Fibroblast of lung (primary cell): ENCODE measurements at regions not wholly inside any gene's neighbourhood (a gene's known extent, or its start where the extent isn't known, plus 50 kb on each side); places are given as distances from the start of the nearest gene placed in this dataset.
"Not testable (repeated sequence)": the region's sequence is repeated elsewhere in the genome, so short reads cannot be mapped to it uniquely, and the experiment has no call there.

ENCODE experiments used
- EZH2 ChIP-seq: IDR thresholded peaks from 2 replicates; pipeline ENCODE4 v1.5.1; 2012; ENCODE audit warnings: low read length, control low read depth, mild to moderate bottlenecking; ENCODE audit errors: missing control alignments
- TF ChIP-seq, protein P1 (sequence below), 2 donors: IDR thresholded peaks in 1 of 2; conservative IDR thresholded peaks in 1 of 2; 1 replicate in 1 of 2; 2 replicates in 1 of 2; pipeline ENCODE4 v1.5.1; 2011 to 2012; ENCODE audit warnings: low read length in 2 of 2, control low read depth in 1 of 2, inconsistent platforms in 1 of 2, low read depth in 1 of 2, mild to moderate bottlenecking in 1 of 2

- TF ChIP-seq, protein P1, sequence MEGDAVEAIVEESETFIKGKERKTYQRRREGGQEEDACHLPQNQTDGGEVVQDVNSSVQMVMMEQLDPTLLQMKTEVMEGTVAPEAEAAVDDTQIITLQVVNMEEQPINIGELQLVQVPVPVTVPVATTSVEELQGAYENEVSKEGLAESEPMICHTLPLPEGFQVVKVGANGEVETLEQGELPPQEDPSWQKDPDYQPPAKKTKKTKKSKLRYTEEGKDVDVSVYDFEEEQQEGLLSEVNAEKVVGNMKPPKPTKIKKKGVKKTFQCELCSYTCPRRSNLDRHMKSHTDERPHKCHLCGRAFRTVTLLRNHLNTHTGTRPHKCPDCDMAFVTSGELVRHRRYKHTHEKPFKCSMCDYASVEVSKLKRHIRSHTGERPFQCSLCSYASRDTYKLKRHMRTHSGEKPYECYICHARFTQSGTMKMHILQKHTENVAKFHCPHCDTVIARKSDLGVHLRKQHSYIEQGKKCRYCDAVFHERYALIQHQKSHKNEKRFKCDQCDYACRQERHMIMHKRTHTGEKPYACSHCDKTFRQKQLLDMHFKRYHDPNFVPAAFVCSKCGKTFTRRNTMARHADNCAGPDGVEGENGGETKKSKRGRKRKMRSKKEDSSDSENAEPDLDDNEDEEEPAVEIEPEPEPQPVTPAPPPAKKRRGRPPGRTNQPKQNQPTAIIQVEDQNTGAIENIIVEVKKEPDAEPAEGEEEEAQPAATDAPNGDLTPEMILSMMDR (conservative IDR thresholded peaks at IDR 0.05 in 1 of 2, IDR thresholded peaks at IDR 0.05 in 1 of 2; ENCODE audit: low read depth in 1 of 2, low read length in 2 of 2): not testable (repeated sequence)
- not testable (repeated sequence) for TF ChIP-seq EZH2
Observed at GRCh38 chr1:115528336-115528735, 113.4 kb upstream of the VANGL1 start.
